CD4-positive, alpha-beta T cell treated with Interferon gamma for 1 hour (primary cell): ENCODE measurements at regions not wholly inside any gene's neighbourhood (a gene's known extent, or its start where the extent isn't known, plus 50 kb on each side); places are given as distances from the start of the nearest gene placed in this dataset.

Experiments used
- DNase-seq: peaks from one replicate; pipeline ENCODE4 v3.0.0-alpha.2; 2020

DNA sequence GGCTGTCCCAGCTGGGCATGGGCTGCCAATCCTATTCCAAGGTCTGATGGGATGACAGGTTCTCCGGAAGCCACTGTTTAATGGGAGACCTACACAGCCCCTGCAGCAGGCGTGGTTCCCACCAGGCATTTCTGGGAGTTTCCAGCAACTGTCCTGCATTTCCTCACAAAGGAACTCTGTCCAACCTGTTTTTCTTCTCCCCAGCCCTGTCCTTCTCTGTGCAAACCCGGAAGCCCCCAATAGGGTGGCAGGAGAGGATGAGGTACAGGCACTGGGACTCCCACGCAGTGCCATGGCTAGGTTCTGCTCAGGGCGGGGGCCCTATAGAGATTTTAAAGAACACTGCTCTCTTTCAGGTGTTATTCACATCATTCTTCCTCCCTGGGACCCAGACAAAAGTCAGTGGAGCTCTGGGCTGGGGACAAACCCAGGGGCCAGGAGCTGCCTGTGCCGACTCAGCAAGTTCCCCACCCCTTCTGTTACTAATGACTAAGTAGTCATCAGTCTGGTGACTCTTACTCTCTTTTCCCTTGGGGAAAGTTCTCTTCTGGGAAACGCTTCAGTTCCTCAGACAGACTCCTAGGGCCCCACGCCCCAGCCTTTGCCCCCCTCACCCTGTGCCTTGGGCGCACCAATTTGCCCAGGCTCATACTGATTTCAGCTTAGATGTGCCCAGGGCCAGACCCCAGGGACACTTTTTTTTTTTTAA lies 97.7 kb downstream of the CD47 start:
- DNase-seq = peak; percentile 50

DNA sequence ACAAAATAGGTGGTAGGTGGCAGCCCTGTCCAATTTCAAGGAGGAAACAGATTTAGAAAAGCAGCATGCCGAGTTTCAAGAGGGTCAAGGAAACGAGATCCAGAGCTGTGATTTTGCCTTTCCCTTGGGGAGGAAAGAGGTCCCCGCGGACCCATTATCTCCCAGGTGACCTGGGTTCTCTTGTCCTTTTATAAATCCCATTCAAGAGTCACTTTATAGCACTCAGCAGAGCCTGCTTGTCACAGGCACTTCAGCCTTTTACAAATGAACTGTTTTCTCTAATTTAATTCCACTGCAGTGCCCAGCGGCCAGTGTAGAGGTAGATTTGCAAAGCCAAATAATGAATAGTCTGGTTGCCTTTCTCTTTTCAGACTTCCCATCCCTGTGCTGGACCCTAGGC lies 99.9 kb downstream of the CD47 start:
- no peak for DNase-seq

DNA sequence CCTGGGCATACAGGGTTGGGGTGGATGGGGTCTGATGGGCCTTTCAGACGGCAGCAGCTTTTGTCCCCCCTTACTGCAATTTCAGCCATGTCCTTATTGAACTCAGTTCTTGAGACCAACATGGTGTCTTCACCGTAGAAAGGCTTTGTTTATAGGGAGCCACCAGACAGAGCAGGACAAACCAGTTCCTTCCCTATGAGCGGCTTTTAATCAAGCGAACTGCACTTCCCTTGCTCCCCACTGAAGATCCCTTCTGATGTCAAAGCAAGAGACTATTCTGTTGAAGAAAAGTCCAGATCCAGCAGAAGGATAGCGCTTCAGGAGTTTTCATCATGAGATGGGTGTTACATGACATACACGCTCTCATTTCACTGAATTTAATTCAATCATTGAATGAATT lies 100.4 kb downstream of the CD47 start:
- DNase-seq = no peak

DNA sequence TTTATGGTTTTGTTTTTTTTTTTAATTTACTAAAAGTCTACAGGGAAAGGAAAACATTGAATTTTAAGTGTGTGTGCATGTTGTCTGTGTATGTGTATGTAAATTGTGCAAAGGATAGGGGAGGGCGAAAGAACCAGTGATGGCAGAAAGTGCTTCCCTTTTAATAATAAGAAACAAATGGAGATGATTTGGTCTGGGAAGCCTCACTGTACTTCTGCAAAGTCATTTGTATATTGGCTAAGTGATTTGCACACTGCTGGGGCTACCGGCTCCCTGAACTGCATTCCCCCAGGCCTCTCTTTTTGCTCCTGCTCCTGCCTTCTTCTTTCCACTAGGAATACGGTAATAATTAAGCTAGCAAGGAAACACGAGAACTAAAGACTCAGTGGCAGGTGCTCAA lies 101.2 kb downstream of the CD47 start:
- no peak for DNase-seq

DNA sequence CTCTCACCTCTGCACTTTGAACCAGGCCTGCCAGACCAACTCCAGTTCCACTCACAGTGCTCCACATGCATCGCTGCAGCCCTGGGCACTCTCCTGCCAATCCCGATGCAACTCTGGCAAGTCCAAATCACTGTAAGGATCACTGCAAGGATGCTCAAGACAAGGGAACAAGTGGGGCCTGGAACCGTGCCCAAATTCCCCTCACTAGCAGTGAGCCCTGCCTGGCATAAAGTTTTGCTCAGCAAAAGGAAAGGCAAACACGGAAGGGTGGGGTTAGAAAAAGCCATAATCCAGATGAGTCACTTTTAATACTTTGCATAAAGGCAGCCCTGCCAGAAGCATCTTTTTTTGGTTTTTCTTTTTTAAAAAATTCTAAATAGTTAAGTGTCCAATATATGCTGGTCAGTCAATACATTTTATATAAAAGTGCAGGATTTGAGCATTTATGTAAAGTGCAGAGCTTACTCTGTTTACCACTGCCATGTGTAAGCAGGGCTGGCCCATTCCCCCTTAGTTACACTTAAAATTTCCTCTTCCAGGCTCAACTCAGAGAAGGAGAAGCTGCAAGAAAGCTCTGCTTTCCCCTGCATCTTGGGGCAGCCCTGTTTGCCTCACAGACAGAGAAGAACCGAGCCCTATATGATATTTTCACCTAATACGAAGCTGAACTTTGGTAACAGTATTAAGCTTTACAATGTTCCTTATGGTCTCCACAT lies 102.2 kb downstream of the CD47 start:
- peak; percentile 45 for DNase-seq

DNA sequence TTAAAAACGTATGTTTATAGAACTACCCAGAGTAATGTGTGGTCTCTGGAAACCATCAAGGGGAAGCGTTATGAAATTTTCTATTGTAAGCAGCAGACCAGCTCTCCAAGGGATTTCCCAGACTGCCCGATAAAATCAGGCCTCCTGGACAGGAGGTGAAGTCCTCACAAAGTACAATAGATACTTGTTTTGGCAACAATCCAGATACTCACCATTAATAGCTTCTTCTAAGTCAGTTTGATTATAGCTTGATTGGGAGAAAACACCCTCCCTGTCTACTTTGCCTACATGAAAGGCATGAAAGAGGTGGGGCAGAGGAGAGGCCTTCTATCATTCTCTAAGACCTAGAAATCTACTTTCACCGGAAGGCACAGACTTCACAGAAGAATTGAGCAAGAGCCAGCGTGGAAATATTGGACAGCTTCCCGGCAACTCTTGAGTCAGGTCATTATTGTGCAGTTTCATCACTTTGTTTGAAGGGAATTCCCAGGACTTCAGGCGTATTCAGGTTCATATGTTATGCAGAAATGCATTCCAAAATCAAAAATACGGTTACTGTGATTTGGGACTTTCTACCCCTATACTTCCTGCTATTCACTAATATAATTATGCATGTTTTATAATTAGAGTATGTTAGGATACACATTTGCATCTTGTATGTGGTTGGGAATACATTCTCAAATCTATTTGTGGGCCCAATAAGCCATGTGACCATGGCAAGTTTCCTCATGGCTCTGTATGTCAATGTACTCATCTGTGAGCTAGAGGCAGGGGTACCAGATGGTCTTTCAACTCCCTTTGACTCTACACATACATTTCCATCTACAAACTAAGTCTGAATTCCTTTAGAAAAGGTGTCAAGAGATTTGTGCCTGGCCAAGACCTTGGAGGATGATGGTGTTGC lies 103.5 kb downstream of the CD47 start:
- DNase-seq = peak; percentile 45

DNA sequence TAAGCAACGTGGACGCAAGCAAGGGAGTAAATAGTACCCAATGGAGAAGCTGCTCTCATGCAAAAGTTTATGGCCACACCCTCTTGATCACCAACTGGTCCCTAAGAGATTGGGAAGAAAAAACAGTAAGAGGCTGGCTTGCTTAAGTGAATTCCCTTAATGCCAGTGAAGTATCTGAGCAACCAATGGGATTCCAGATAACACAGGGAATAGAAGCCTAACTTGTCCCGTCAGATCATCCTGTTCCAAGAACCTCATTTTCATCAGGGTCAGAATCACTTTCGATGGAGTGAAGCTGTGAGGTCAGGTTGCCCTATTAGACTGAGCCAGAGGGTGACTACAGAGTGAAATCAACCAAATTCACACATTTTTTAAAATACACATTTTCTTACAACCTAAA lies 104.3 kb downstream of the CD47 start:
- DNase-seq = no peak

DNA sequence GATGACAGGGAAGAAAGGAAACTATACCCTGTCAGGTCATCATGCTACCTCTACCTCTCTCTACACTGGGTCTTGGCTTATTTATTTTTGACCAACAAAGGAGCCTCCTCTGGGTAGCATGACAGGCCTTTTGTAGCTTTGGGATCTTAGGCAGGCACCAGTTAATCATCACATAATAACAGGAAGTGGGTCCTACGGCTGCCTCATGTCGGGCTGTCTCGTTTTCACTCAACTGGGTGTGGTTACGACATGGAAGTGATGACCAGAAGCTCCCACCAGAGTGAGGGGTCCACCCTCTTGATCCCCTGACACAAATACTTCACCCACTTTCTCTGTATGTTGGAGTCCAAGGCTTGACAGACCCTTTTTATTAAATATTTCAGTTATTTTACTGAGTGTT lies 105.3 kb downstream of the CD47 start:
- peak; percentile 38 for DNase-seq

DNA sequence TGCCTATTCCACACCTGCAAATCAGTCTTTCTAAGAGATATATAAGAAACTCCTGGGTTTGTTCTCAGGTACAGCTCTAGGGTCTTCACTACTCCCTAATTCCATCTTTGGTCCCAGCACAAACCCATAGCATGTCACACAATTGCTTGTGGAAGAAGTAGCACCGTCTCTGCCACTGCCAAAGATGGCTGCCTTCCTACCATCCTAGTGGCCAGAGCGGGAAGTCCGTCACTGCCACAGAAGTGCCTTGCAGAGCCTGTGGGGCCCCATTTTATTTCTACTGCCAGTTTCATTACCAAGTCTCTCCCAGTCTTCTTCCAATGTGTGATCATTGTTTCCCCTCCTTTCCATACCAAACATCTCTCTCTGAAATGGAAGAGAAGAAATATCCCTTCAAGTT lies 107.6 kb downstream of the CD47 start:
- no peak for DNase-seq

DNA sequence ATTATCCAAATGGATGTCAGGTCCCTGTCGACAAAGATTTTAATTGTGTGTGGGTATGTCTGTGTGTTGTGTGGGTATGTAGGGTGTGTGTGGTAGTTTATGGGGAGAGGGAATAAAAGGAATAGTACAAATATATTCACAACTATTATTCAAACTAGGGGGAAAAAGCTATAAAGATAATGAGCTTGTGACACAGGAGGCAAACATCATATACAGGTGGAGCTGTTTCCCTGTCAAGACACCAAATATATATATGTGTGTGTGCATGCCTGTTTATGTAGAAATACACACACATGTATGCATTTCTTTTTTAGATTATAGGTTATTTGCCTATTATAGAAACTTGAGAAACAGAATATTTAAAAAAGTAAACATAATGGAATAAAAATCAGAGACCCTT lies 108.7 kb downstream of the CD47 start:
- DNase-seq = no peak

DNA sequence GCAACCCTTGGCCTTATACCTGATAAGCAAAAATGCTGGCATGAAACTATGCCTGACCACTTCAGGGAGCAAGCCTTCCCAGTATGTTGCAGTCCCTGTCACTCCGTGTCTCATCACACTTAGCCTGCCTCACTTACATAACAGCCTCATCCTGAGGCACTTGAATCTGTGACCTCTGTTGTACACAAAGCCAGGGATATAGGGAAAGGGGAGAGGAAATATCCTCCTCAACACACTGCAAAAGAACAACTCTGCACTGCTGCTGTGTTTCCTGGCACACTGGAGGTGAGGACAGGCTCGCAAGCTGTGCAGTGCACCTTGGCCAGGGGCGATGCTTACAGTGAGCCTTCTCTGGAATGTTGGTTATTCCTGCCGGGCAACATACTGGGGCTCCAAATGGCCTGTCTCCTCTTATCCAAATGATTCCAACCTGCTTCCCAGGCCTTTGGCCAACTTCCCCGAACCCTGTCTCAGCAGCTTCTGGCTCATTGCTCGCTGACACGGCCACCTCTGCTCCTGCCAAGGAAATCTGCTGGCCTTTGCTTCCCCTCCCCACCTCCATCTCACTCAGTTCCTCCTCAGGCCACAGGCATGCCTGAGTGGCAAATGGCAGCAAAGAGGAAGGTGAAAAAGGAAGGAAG lies 109.2 kb downstream of the CD47 start:
- no peak for DNase-seq

DNA sequence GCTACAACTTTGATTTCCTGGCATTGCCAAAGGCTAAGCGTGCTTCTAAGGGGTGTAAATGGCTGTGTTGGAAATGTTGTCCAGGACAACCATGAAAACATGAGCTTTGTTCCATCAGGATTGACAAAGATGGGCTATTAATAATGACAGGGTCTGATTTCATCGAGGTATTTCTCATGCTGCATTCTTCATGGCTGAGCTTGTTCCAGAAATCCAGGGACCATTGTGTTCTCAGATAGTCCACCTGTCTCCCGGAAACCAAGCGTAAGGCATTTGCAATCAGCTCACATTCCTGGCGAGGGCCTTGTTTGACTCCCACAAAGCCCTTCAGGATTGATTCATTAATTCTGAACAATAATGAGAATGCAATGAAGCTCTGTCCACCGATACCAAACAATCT lies 111.3 kb downstream of the CD47 start:
- DNase-seq = no peak

DNA sequence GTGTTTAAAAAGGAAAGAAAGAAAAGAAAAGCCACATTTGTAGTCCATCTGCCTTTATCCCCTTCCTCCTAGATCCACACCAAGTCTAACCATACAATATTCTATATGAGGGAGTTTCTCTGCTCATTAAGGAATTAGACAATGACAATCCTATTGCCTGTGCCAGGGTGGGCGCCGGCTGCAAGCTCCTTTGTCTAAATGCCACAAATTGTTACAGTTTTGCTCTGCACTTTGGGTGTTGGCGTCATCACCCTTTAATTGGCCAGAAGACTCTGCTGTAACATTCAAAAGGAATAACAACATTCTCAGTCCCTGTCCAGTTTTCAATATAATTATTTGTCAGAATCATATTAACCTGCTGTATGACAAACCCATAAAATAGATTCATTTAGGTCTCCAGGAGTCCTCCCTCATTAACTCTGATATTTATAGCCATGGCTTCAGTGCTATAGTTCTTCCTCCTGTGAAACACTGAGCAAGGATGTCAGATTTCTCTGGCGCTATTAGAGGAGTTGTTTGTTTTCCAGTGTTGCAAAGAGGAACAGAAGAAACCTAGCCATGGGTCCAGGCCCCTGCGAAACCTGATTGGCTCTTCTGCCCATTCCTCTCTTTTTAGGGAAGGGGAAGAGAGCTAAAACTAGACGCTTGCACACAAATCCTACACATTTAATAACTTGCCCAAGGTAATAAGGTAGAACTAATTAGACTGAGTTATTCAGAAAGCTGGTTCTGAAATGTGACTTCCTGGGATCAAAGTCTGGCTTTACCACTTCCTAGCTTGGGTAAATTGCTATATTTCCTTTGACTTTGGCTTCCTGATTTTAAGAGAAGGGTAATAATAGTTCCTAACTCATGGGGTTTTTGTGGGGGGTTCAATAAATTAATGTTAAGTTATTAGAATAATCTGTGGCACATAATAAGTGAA lies 112.4 kb downstream of the CD47 start:
- DNase-seq = no peak

DNA sequence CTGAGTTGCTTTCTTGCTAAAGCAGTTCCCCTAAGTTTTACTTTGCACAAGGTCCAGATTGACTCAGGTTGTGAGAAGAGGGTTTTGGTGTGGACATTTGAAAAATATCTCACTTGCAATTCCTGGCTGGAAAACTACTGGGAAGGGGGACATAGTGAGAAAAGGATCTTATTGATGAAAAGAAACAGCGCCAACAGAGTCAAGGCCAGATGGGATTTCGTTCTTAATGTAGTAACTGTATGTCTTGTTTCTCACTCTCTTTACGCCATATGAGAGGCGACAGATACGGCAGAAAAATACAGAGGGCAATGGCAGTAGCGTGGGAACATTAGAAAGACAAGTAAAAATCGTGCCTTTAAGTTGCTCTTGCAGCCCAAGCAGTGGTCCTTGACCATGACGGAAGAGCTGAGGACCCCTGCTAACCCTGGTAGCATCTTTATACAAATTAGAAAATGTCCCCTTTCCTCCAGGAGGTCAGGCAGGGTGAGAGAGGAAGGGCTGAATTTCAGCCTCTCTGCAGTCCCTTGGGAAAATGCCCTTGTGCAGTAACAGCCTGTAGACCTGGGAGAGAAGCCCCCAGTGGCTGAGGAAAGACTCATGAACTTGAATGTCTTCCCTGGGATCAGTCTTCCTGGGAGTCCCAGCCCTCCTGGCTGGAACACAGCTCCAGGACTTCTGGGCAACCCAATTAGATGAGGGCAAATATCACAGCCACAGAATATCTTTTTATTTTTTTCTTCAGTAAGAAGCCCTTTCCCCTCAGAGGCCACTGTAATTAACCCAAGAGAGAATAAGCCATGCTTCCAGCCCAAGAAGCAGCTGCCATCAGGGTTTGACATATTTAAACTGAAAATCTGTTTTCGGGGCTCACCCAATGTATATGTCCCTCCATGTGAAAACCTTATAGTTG lies 113.4 kb downstream of the CD47 start:
- DNase-seq = no peak

DNA sequence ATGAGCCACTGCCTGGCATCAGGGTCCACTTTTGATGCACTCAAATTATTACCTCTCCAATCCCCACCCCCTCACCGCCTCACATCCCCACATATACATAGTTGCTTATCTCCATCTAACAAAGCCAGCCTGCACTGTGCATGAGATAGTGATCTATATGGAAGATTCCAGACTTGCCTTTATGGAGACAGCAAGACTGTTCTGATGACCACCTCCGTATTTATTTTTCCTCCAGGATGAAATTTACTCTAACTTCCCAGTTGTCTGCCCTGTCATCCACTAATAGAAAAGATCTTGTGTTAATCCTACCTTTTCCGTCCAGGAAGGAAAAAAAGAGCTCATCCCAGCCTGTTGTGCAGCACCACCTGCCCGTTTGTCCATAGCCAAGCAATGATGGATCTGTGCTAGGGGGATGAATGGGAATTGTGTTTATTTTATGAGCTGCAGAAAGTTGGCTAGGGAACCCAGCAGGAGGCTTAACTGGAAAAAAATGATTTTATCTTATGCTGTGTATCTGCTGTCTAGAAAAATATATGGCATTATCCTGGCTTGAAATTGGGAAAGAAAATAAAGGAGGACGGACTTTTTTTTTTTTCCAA lies 114.5 kb downstream of the CD47 start:
- no peak for DNase-seq

DNA sequence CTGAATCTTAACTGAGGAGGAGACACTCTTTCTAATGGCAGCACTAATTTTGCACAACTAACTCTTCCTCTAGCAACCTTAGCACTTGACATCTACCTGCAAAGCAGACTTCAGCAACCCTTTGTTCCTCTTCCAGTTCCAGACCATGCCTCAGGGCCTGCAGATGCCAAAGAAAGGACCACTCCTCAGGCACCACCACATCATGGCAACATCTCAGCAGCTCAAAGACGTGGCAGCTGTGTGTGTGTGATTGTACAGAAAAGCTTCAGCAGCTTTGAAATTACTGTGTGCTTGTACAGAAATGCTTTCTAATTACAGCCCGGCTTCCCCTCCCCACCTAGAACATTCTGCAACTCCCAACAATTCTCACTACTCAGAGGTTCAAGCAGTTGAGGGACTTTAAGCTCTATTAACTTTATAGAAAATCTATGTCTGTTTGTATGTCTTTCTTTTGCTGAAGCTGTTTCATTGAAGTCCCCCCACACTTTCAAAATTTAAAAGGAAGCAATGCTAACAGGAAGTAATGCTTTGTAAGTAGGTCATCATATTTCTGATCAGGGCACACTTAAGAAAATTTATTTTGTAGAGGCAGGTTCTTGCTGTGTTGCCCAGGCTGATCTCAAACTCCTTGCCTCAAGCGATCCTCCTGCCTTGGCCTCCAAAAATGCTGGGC lies 115.2 kb downstream of the CD47 start:
- DNase-seq = no peak

DNA sequence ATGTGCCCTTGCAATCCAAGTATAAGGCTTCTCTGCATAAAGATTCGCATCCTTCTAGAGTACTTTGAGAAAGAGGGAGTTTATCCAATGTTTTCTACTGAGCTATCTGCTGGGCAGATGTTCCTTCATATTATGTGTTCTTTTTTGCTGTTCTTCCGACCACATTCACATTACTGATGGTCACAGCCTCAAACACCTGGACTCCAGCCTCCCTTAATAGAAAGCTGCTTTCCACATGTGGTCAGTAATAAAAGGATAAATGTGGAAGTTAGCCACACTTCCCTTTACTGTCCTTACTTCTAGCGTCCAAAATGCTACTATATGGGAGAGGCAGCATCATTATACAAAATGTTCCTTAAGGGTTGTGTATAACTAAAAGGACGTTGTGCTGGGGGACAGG lies 116.9 kb downstream of the CD47 start:
- DNase-seq = no peak

DNA sequence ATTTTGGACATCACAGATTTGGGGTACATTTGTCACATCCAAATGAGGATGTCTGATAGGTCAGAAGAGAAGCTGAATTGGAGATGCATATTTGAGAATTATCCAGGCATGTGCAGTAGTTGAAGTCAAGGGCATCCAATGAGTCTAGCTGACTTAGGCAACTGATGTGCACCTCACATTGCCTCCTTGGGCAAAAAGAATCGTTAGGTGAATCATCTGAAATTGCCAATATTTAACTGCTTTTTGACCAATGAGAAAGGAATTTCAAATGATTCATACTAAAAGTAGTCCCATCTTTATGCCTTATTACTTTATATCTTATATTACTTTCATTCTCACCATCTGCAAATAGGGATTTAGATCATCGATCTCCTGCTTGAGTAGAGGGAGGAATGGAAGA lies 117.7 kb downstream of the CD47 start:
- DNase-seq = no peak

DNA sequence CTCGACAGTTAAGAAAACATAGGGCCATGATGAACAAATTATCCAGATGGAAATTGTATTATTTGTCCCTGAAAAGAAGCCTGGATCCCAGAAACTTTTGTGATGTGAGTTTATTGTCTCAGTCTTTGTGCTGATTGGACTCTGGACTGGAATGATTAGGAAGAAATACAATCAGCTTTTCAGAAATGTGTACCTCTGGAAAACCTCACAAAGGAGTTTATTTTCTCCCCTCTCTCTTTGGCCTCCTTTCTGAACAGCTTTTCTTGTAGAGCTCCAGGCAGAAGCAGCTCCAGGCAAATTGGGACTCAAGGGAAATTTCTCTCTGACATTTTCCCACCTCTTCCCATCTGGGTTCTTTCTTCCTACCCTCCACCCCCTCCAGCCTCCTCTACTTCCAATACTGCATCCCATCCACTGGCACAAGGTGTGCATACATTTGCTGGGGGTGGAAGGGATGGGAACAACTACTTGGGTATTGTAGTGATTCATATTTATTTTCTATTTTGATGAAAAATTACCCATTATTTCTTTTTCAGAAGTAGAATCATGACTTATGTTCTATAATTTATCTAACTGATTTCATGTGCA lies 119.7 kb downstream of the CD47 start:
- no peak for DNase-seq
